ENCODE measurements at regions not wholly inside any gene's neighbourhood (a gene's known extent, or its start where the extent isn't known, plus 50 kb on each side); places are given as distances from the start of the nearest gene placed in this dataset.

DNA sequence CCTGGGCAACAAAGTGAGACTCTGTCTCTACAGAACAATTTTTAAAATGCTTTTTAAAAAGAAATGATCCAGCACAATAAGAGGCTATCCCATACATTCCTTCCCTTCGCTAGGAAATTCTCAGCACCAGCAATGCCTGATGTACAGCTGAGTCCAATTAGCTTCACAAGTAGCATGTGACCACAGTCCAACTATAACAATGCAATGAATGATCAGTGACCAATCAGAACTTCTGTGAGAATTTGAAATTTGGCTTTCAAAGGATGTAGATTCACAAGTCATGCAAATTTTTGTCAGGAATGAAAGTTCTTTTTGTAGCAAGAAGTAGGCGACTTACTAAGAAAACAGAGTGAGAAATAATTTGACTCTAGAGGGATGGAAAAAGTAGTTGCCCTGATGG lies 278.5 kb upstream of the UGT8 start:
- H3K23me2 ChIP-seq (ENCODE audit: low read depth, low read length): no peaks in the 10 kb centered on the region
- no peak overlapping the region for H3K27ac ChIP-seq (ENCODE audit: low read depth, low read length)
- H3K18ac ChIP-seq (ENCODE audit: extremely low read depth, low read length): no peak overlapping the region
- H3K27me3 ChIP-seq (replicated peaks in 1 of 4; ENCODE audit: control insufficient read depth in 3 of 4, extremely low read depth in 1 of 4, insufficient read depth in 3 of 4, low read length in 3 of 4): no peaks in the 10 kb centered on the region
- no peak overlapping the region for H3K23ac ChIP-seq (ENCODE audit: insufficient read length)
- no peaks in the 10 kb centered on the region for H3K79me2 ChIP-seq (ENCODE audit: control insufficient read depth in 1 of 2, insufficient read depth in 2 of 2, low read length in 2 of 2)
- FAIRE-seq (no peak), DNase-seq (ENCODE audit: low read depth in 1 of 2, low spot score in 2 of 2) (no peak)
- H3K79me1 ChIP-seq (ENCODE audit: low read depth, low read length): no peaks in the 10 kb centered on the region
- no peak overlapping the region for H2BK12ac ChIP-seq (ENCODE audit: low read depth, low read length)
- H3K14ac ChIP-seq (ENCODE audit: insufficient read length): no peak overlapping the region
- no peaks in the 10 kb centered on the region for H3K36me3 ChIP-seq (ENCODE audit: control insufficient read depth in 2 of 4, insufficient read depth in 4 of 4, low read length in 3 of 4)
- no peak overlapping the region for H2BK20ac ChIP-seq (ENCODE audit: low read length)
- no peak overlapping the region for H3K4ac ChIP-seq (replicated peaks; ENCODE audit: insufficient read length, low read depth, low read length)
- H3K4me2 ChIP-seq (ENCODE audit: insufficient read depth in 1 of 2, low read depth in 2 of 2, low read length in 2 of 2): no peak overlapping the region
- no peak overlapping the region for H2BK5ac ChIP-seq (ENCODE audit: low read depth, low read length)
- no peak overlapping the region for H3K9ac ChIP-seq (replicated peaks in 1 of 4; ENCODE audit: extremely low read depth in 1 of 4, low read depth in 3 of 4, low read length in 3 of 4)
- H3K4me3 ChIP-seq (ENCODE audit: extremely low read depth in 1 of 4, insufficient read depth in 2 of 4, low read depth in 3 of 4, low read length in 4 of 4): no peak overlapping the region
- no peak overlapping the region for H4K8ac ChIP-seq (ENCODE audit: extremely low read depth, insufficient read depth, low read length)
- no peaks in the 10 kb centered on the region; a peak in 1 of 4 replicates for H3K9me3 ChIP-seq (ENCODE audit: insufficient read depth in 2 of 2, low read depth in 1 of 2, low read length in 1 of 2)
- no peak overlapping the region for H2AFZ ChIP-seq (ENCODE audit: low read length)
- TF ChIP-seq TCF12 (IDR thresholded peaks at IDR 0.05; ENCODE audit: low read depth, low read length): no peak
- TF ChIP-seq, protein P1, sequence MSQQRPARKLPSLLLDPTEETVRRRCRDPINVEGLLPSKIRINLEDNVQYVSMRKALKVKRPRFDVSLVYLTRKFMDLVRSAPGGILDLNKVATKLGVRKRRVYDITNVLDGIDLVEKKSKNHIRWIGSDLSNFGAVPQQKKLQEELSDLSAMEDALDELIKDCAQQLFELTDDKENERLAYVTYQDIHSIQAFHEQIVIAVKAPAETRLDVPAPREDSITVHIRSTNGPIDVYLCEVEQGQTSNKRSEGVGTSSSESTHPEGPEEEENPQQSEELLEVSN (IDR thresholded peaks at IDR 0.05): no peak
- TF ChIP-seq KDM1A (IDR thresholded peaks at IDR 0.05; ENCODE audit: borderline replicate concordance, low read length): no peak
- no peak overlapping the region for H2BK120ac ChIP-seq (replicated peaks; ENCODE audit: low read depth, low read length)
- WGBS, 2 experiments (ENCODE audit: extremely low coverage in 1 of 2, insufficient coverage in 1 of 2, insufficient read length in 1 of 2, insufficient replicate concordance in 2 of 2, low coverage in 1 of 2, low lambda C conversion rate in 2 of 2, missing lambda C conversion rate in 1 of 2): 88% methylated on average over 2 of the region's 2 CpGs; no CpG with 5 or more reads in 1 of the 2 experiments
- H3K4me1 ChIP-seq (replicated peaks in 1 of 4; ENCODE audit: control insufficient read depth in 3 of 4, insufficient read depth in 4 of 4, low read length in 3 of 4): no peaks in the 10 kb centered on the region
- H4K5ac ChIP-seq (ENCODE audit: insufficient read length, low read depth, low read length): no peak overlapping the region
- no peaks in the 10 kb centered on the region for H4K20me1 ChIP-seq (replicated peaks in 1 of 2; ENCODE audit: control insufficient read depth in 1 of 2, insufficient read depth in 2 of 2, low read length in 2 of 2)
- H4K91ac ChIP-seq (replicated peaks; ENCODE audit: insufficient read length, low read length): no peak overlapping the region
- no peak overlapping the region for H3K56ac ChIP-seq (replicated peaks; ENCODE audit: insufficient read length, low read depth, low read length)
- CTCF ChIA-PET (ENCODE audit: partially characterized antibody): interaction anchor here (0.9 kb wide), 1 partner anchor 63 kb away, joined by 3 read pairs; no protein-coding TSS in a partner anchor
- no peak overlapping the region for H2BK15ac ChIP-seq (ENCODE audit: low read length)
- no peak overlapping the region for H2AK5ac ChIP-seq (ENCODE audit: low read depth, low read length)
- POLR2A ChIA-PET (ENCODE audit: partially characterized antibody): interaction anchor here (0.6 kb wide), 1 partner anchor 41 kb away, joined by 3 read pairs; no protein-coding TSS in a partner anchor

All from H1 (cell line).